Bronchial epithelial cell (primary cell): ENCODE measurements at regions not wholly inside any gene's neighbourhood (a gene's known extent, or its start where the extent isn't known, plus 50 kb on each side); places are given as distances from the start of the nearest gene placed in this dataset.
A peak's percentile ranks its signal among the peaks of the same experiment; 100 is the strongest.

Experiments
- DNase-seq: peaks from one replicate; pipeline ENCODE4 v3.0.0-alpha.2; 2010; ENCODE audit warnings: low read depth
- FAIRE-seq: peaks from 2 replicates; lab custom pipeline; 2011; peaks lifted over from hg19 to GRCh38; lab: Jason Lieb, UNC
- H3K27me3 ChIP-seq: 2 replicates; pipeline ENCODE4 v1.5.1; 2011; ENCODE audit warnings: low read length; ENCODE audit not compliant: control insufficient read depth, insufficient read depth
- H3K36me3 ChIP-seq: 2 replicates; pipeline ENCODE4 v1.5.1; 2011; ENCODE audit warnings: low read length; ENCODE audit not compliant: control insufficient read depth, insufficient read depth
- H3K4me3 ChIP-seq: 2 replicates; pipeline ENCODE4 v1.5.1; 2011; ENCODE audit warnings: mild to moderate bottlenecking, low read depth, low read length, control low read depth
- CTCF ChIP-seq: IDR thresholded peaks from 2 replicates; pipeline ENCODE4 v1.5.1; 2011; ENCODE audit warnings: mild to moderate bottlenecking, moderate library complexity, low read length, control low read depth, inconsistent platforms; ENCODE audit not compliant: insufficient read depth, severe bottlenecking

GRCh38 chr10:36437367-36437766 lies 688.0 kb upstream of the ANKRD30A start:
- no peak for TF ChIP-seq CTCF
- FAIRE-seq: no peak
- H3K27me3 ChIP-seq: no peaks in the 10 kb centered on the region

GRCh38 chr10:36428507-36428906 lies 696.9 kb upstream of the ANKRD30A start:
- no peak for FAIRE-seq

More at GRCh38 chr10:36437367-36437766, 688.0 kb upstream of the ANKRD30A start:
- H3K36me3 ChIP-seq: no peaks in the 10 kb centered on the region
- DNase-seq: no peak
- H3K4me3 ChIP-seq: no peak overlapping the region

GRCh38 chr10:36425131-36425797 lies 700.1 kb upstream of the ANKRD30A start:
- no peaks in the 10 kb centered on the region for H3K27me3 ChIP-seq
- FAIRE-seq (no peak), DNase-seq (no peak)
- TF ChIP-seq CTCF: no peak
- no peaks in the 10 kb centered on the region for H3K36me3 ChIP-seq
- H3K4me3 ChIP-seq: no peak overlapping the region

More at GRCh38 chr10:36428507-36428906, 696.9 kb upstream of the ANKRD30A start:
- Histone ChIP-seq H3K27me3 (no peaks in the 10 kb centered on the region), H3K36me3 (no peaks in the 10 kb centered on the region), H3K4me3 (no peak overlapping the region)
- TF ChIP-seq CTCF: no peak
- DNase-seq: no peak

GRCh38 chr10:36424502-36424901 lies 700.9 kb upstream of the ANKRD30A start:
- no peak for FAIRE-seq
- DNase-seq: peak; percentile 21
- no peak overlapping the region for H3K4me3 ChIP-seq
- TF ChIP-seq CTCF: no peak
- H3K36me3 ChIP-seq: no peaks in the 10 kb centered on the region
- H3K27me3 ChIP-seq: no peaks in the 10 kb centered on the region

- FAIRE-seq: no peak
- DNase-seq: peak; percentile 52
- no peak for TF ChIP-seq CTCF
Measured at GRCh38 chr10:36423821-36424248, 701.6 kb upstream of the ANKRD30A start.

GRCh38 chr10:36421992-36422391 lies 703.4 kb upstream of the ANKRD30A start:
- TF ChIP-seq CTCF: no peak
- H3K4me3 ChIP-seq: no peak overlapping the region
- FAIRE-seq (no peak), DNase-seq (no peak)
- no peaks in the 10 kb centered on the region for H3K27me3 ChIP-seq
- no peaks in the 10 kb centered on the region for H3K36me3 ChIP-seq

More at GRCh38 chr10:36423821-36424248, 701.6 kb upstream of the ANKRD30A start:
- Histone ChIP-seq H3K4me3 (no peak overlapping the region), H3K27me3 (no peaks in the 10 kb centered on the region), H3K36me3 (no peaks in the 10 kb centered on the region)
